Cardiac muscle cell (in vitro differentiated cells and primary cell): ENCODE measurements at regions not wholly inside any gene's neighbourhood (a gene's known extent, or its start where the extent isn't known, plus 50 kb on each side); places are given as distances from the start of the nearest gene placed in this dataset.

ENCODE experiments used
- DNase-seq, 2 donors: peaks; one replicate each; pipeline versions ENCODE4 v3.0.0 to v3.0.0-alpha.2; 2010 to 2017; ENCODE audit warnings: low read depth in 1 of 2, low spot score in 1 of 2
- H3K27ac ChIP-seq: fragments of 200-600 bp; sonication (generic); 2 replicates; pipeline ENCODE4 v1.5.1; 2016
- H3K27me3 ChIP-seq: fragments of 200-600 bp; sonication (generic); 2 replicates; pipeline ENCODE4 v1.6.0; 2016; ENCODE audit warnings: control low read depth
- H3K36me3 ChIP-seq: fragments of 200-600 bp; sonication (generic); 2 replicates; pipeline ENCODE4 v1.5.1; 2016; ENCODE audit warnings: control low read depth
- H3K4me1 ChIP-seq: fragments of 200-600 bp; sonication (generic); 2 replicates; pipeline ENCODE4 v1.8.1; 2017; ENCODE audit warnings: low read depth, mild to moderate bottlenecking, mixed run types
- H3K4me3 ChIP-seq: fragments of 200-600 bp; sonication (generic); 2 replicates; pipeline ENCODE4 v1.5.1; 2016; ENCODE audit warnings: mild to moderate bottlenecking
- H3K9me3 ChIP-seq: fragments of 200-600 bp; sonication (generic); 2 replicates; pipeline ENCODE4 v1.5.1; 2017; ENCODE audit warnings: low read depth, mild to moderate bottlenecking, control low read depth
- CTCF ChIP-seq: IDR thresholded peaks from 2 replicates; pipeline ENCODE4 v1.5.1; 2012; ENCODE audit warnings: low read depth, mild to moderate bottlenecking, low read length

- no peak for TF ChIP-seq CTCF
- H3K27ac ChIP-seq, result no peak overlapping the region
These were observed 303.6 kb upstream of the LYZL1 start for GRCh38 chr10:28985137-28985885.

GRCh38 chr10:28986117-28986792 lies 302.6 kb upstream of the LYZL1 start:
- TF ChIP-seq CTCF, result no peak
- Histone ChIP-seq H3K27ac (no peak overlapping the region), H3K36me3 (no peaks in the 10 kb centered on the region), H3K9me3 (no peaks in the 10 kb centered on the region), H3K4me1 (peaks cover 11% of the 10 kb centered on the region), H3K4me3 (no peak overlapping the region), H3K27me3 (no peaks in the 10 kb centered on the region)
- peak in 1 of 2 donors; percentile 29 for DNase-seq

More at GRCh38 chr10:28985137-28985885, 303.6 kb upstream of the LYZL1 start:
- Histone ChIP-seq H3K4me3 (no peak overlapping the region), H3K9me3 (no peaks in the 10 kb centered on the region), H3K36me3 (no peaks in the 10 kb centered on the region), H3K4me1 (peaks cover 8% of the 10 kb centered on the region), H3K27me3 (no peaks in the 10 kb centered on the region)
- no peak for DNase-seq

- DNase-seq, result no peak
- no peaks in the 10 kb centered on the region for H3K9me3 ChIP-seq
- no peak overlapping the region for H3K4me3 ChIP-seq
- no peaks in the 10 kb centered on the region for H3K36me3 ChIP-seq
- peaks cover 15% of the 10 kb centered on the region for H3K4me1 ChIP-seq
- no peaks in the 10 kb centered on the region for H3K27me3 ChIP-seq
- TF ChIP-seq CTCF, result no peak
- no peak overlapping the region for H3K27ac ChIP-seq
These were observed 302.0 kb upstream of the LYZL1 start for GRCh38 chr10:28986856-28987255.

GRCh38 chr10:28987555-28988320 lies 301.1 kb upstream of the LYZL1 start:
- no peak for TF ChIP-seq CTCF
- DNase-seq, result no peak
- Histone ChIP-seq H3K27me3 (no peaks in the 10 kb centered on the region), H3K4me1 (peaks cover 15% of the 10 kb centered on the region), H3K9me3 (no peaks in the 10 kb centered on the region), H3K27ac (no peak overlapping the region), H3K36me3 (no peaks in the 10 kb centered on the region), H3K4me3 (no peak overlapping the region)

- H3K27me3 ChIP-seq, result no peaks in the 10 kb centered on the region
- H3K36me3 ChIP-seq, result no peaks in the 10 kb centered on the region
- H3K9me3 ChIP-seq, result no peaks in the 10 kb centered on the region
- H3K4me1 ChIP-seq, result peaks cover 15% of the 10 kb centered on the region
- no peak overlapping the region for H3K4me3 ChIP-seq
- no peak for DNase-seq
- H3K27ac ChIP-seq, result no peak overlapping the region
- no peak for TF ChIP-seq CTCF
These were observed 299.9 kb upstream of the LYZL1 start for GRCh38 chr10:28988980-28989379.
